ENCODE measurements at regions not wholly inside any gene's neighbourhood (a gene's known extent, or its start where the extent isn't known, plus 50 kb on each side); places are given as distances from the start of the nearest gene placed in this dataset.

DNA sequence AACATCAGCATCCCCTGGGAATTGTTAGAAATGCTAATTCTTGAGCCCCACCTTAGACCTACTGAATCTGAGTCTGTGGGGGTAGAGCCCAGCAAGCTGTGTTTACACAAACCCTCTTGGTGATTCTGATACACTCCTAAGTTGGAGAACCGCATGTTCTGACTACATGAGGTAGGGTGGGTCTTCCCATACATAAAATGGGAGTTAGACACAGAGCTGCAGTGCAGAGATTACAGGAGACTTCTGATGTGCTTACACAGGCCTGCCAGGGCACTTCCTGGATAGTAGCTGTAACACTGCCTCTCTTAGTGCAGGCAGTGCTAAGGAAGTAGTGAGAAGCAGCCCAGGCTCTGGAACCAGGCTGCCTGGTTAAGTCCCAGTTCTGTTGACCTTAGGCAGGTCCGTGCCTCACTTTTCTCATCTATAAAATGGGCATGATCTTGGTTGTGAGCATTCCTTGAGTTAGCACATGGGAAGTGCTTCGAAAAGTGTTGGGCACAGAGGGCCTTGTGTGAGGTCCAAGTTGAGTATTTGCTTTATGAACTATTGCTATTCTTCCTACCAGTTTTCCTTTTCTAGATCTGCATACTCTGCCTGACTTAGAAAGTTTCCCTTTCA is 67.3 kb downstream of the GLI2 start:
- no peak for DNase-seq (ENCODE audit: low spot score)
- no peaks in the 10 kb centered on the region for H3K4me1 ChIP-seq (ENCODE audit: insufficient read depth, poor library complexity, severe bottlenecking)
- no peaks in the 10 kb centered on the region for H3K9me3 ChIP-seq (ENCODE audit: severe bottlenecking)
- H3K27me3 ChIP-seq (ENCODE audit: insufficient read depth, poor library complexity, severe bottlenecking) = no peaks in the 10 kb centered on the region
- H3K4me3 ChIP-seq (ENCODE audit: severe bottlenecking) = no peak overlapping the region
- no peaks in the 10 kb centered on the region for H3K36me3 ChIP-seq (ENCODE audit: low read depth)
- TF ChIP-seq, protein P1, sequence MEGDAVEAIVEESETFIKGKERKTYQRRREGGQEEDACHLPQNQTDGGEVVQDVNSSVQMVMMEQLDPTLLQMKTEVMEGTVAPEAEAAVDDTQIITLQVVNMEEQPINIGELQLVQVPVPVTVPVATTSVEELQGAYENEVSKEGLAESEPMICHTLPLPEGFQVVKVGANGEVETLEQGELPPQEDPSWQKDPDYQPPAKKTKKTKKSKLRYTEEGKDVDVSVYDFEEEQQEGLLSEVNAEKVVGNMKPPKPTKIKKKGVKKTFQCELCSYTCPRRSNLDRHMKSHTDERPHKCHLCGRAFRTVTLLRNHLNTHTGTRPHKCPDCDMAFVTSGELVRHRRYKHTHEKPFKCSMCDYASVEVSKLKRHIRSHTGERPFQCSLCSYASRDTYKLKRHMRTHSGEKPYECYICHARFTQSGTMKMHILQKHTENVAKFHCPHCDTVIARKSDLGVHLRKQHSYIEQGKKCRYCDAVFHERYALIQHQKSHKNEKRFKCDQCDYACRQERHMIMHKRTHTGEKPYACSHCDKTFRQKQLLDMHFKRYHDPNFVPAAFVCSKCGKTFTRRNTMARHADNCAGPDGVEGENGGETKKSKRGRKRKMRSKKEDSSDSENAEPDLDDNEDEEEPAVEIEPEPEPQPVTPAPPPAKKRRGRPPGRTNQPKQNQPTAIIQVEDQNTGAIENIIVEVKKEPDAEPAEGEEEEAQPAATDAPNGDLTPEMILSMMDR (IDR thresholded peaks at IDR 0.05; ENCODE audit: poor library complexity, severe bottlenecking) = no peak
- H3K27ac ChIP-seq (ENCODE audit: poor library complexity, severe bottlenecking) = no peak overlapping the region
- no peak for ATAC-seq (ENCODE audit: low read depth)

DNA sequence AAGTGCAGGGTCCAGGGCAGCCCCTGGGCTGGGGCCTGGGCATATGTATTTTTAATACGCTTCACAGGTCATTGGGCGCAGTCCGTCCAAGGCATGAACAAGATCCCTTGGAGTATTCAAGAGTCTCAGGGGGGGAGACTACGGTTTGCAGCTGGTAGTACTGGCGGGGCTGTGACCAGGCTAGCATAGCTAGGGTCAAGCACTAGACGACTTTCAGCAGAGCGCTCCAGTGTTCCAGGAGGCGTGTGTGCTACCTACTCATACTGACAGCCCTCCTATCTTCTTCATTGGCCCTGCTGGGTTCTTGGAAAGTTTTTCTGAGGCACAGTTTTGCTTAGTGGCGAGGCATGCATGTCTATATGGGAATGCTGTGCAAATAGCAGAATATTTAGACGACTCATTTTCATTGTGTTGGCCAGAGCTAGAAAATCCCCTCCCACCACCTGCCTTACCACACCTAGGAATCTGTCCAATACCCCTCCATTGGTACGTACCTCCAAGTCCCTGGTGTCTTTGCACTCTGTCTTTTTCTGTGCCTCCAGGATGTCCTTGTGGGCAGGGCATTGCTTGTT is 68.2 kb downstream of the GLI2 start:
- Histone ChIP-seq H3K27ac (ENCODE audit: poor library complexity, severe bottlenecking) (no peak overlapping the region), H3K4me3 (ENCODE audit: severe bottlenecking) (no peak overlapping the region), H3K9me3 (ENCODE audit: severe bottlenecking) (no peaks in the 10 kb centered on the region), H3K4me1 (ENCODE audit: insufficient read depth, poor library complexity, severe bottlenecking) (no peaks in the 10 kb centered on the region), H3K36me3 (ENCODE audit: low read depth) (no peaks in the 10 kb centered on the region), H3K27me3 (ENCODE audit: insufficient read depth, poor library complexity, severe bottlenecking) (no peaks in the 10 kb centered on the region)
- TF ChIP-seq, protein P1 (IDR thresholded peaks at IDR 0.05; ENCODE audit: poor library complexity, severe bottlenecking) = no peak
- DNase-seq (ENCODE audit: low spot score) = no peak
- ATAC-seq (ENCODE audit: low read depth) = peak; percentile 73

DNA sequence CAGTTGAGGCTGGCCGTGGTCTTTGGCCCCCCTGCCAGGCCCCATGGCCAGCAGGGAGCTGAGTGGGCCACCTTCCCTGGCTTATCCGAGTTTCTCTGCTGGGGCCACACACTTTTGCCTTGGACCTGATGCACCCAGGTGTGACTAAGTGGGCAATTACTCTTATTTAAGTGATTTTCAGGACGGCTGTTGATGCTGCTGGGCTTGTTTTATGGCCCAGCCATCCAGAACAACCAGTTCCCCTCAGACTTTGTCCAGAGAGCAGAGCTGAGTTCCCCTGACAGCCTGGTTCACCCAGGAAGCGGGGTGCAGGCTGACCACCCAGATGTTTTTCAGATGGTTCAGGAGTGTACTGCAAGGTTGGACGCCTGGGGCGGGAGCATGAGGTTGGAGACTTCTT is 68.8 kb downstream of the GLI2 start:
- no peaks in the 10 kb centered on the region for H3K4me1 ChIP-seq (ENCODE audit: insufficient read depth, poor library complexity, severe bottlenecking)
- TF ChIP-seq, protein P1 (IDR thresholded peaks at IDR 0.05; ENCODE audit: poor library complexity, severe bottlenecking) = no peak
- ATAC-seq (ENCODE audit: low read depth) = no peak
- no peak for DNase-seq (ENCODE audit: low spot score)
- H3K27ac ChIP-seq (ENCODE audit: poor library complexity, severe bottlenecking) = no peak overlapping the region
- no peaks in the 10 kb centered on the region for H3K27me3 ChIP-seq (ENCODE audit: insufficient read depth, poor library complexity, severe bottlenecking)
- no peaks in the 10 kb centered on the region for H3K9me3 ChIP-seq (ENCODE audit: severe bottlenecking)
- H3K4me3 ChIP-seq (ENCODE audit: severe bottlenecking) = no peak overlapping the region
- H3K36me3 ChIP-seq (ENCODE audit: low read depth) = no peaks in the 10 kb centered on the region

DNA sequence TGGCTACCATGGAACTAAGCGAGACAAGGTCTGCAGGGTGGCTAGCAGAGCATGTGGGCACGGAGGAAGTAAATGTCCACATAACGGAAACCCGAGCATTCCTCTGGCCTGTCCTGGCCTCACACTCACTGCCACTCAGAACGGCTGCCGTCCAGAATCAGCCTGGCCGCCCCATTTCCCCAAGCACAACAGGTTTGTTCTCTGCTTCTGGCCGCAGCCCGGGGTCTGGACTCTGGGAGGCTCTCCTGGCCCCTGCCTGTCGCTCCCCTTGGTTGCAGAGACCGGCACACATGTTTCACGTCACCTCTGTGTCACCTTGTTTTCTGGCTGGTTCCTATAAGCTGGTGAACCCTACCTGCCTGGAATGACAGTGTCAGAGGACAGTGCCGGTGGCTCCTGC is 69.3 kb downstream of the GLI2 start:
- H3K9me3 ChIP-seq (ENCODE audit: severe bottlenecking) = no peaks in the 10 kb centered on the region
- no peaks in the 10 kb centered on the region for H3K27me3 ChIP-seq (ENCODE audit: insufficient read depth, poor library complexity, severe bottlenecking)
- H3K4me3 ChIP-seq (ENCODE audit: severe bottlenecking) = no peak overlapping the region
- TF ChIP-seq, protein P1 (IDR thresholded peaks at IDR 0.05; ENCODE audit: poor library complexity, severe bottlenecking) = no peak
- no peak overlapping the region for H3K27ac ChIP-seq (ENCODE audit: poor library complexity, severe bottlenecking)
- H3K36me3 ChIP-seq (ENCODE audit: low read depth) = no peaks in the 10 kb centered on the region
- no peaks in the 10 kb centered on the region for H3K4me1 ChIP-seq (ENCODE audit: insufficient read depth, poor library complexity, severe bottlenecking)
- no peak for ATAC-seq (ENCODE audit: low read depth)
- no peak for DNase-seq (ENCODE audit: low spot score)

DNA sequence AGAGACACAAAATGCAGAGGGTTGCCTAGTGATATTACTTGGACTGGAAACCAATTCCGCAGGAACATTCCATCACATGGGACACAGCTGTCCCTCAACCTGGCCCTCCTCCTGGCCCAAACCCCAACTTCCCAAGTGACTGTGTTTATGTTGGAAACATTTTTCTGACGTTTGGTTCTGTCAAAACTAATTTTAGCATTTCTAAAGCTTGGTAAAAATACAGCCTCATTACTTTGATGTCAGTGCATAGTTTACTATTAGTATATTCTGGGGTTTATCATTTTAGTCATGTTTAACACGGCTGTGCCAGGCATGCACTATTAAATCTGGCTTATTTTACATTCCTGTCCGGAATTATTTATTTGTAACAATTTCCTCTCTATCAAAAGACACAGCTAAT is 69.9 kb downstream of the GLI2 start:
- ATAC-seq (ENCODE audit: low read depth) = no peak
- no peaks in the 10 kb centered on the region for H3K27me3 ChIP-seq (ENCODE audit: insufficient read depth, poor library complexity, severe bottlenecking)
- TF ChIP-seq, protein P1 (IDR thresholded peaks at IDR 0.05; ENCODE audit: poor library complexity, severe bottlenecking) = no peak
- DNase-seq (ENCODE audit: low spot score) = no peak
- H3K27ac ChIP-seq (ENCODE audit: poor library complexity, severe bottlenecking) = no peak overlapping the region
- no peaks in the 10 kb centered on the region for H3K9me3 ChIP-seq (ENCODE audit: severe bottlenecking)
- H3K4me3 ChIP-seq (ENCODE audit: severe bottlenecking) = no peak overlapping the region
- H3K4me1 ChIP-seq (ENCODE audit: insufficient read depth, poor library complexity, severe bottlenecking) = no peaks in the 10 kb centered on the region
- H3K36me3 ChIP-seq (ENCODE audit: low read depth) = no peaks in the 10 kb centered on the region

Data from RWPE2 (cell line).